Liver (tissue), 8 donors: ENCODE measurements at regions not wholly inside any gene's neighbourhood (a gene's known extent, or its start where the extent isn't known, plus 50 kb on each side); places are given as distances from the start of the nearest gene placed in this dataset.

ENCODE experiments used
- DNase-seq: peaks from one replicate; pipeline ENCODE4 v3.0.0-alpha.2; 2017; ENCODE audit warnings: low spot score
- H3K27ac ChIP-seq, 2 donors: one replicate each; pipeline ENCODE4 v1.7.0; 2013; ENCODE audit warnings: inconsistent platforms in 2 of 2, low read length in 2 of 2, control low read depth in 1 of 2, low read depth in 1 of 2, mild to moderate bottlenecking in 1 of 2
- H3K27me3 ChIP-seq, 4 donors: one replicate each; pipeline versions ENCODE4 v1.6.1 to v1.7.0; 2013; ENCODE audit warnings: low read length in 3 of 4, inconsistent platforms in 1 of 4, mild to moderate bottlenecking in 1 of 4, moderate library complexity in 1 of 4; ENCODE audit not compliant: control insufficient read depth in 4 of 4, insufficient read depth in 4 of 4
- H3K36me3 ChIP-seq, 4 donors: one replicate each; pipeline versions ENCODE4 v1.6.1 to v1.7.0; 2013; ENCODE audit warnings: low read length in 3 of 4, mild to moderate bottlenecking in 3 of 4, low read depth in 1 of 4, moderate library complexity in 1 of 4; ENCODE audit not compliant: control insufficient read depth in 4 of 4, insufficient read depth in 3 of 4
- H3K4me1 ChIP-seq, 4 donors: one replicate each; pipeline versions ENCODE4 v1.6.1 to v1.7.0; 2013; ENCODE audit warnings: low read length in 3 of 4, mild to moderate bottlenecking in 3 of 4, moderate library complexity in 1 of 4; ENCODE audit not compliant: control insufficient read depth in 4 of 4, insufficient read depth in 4 of 4
- H3K4me3 ChIP-seq, 3 donors: one replicate each; pipeline versions ENCODE4 v1.6.1 to v1.7.0; 2013; ENCODE audit warnings: low read length in 3 of 3, control low read depth in 1 of 3, low read depth in 1 of 3, mild to moderate bottlenecking in 1 of 3
- H3K9ac ChIP-seq, 2 donors: one replicate each; pipeline ENCODE4 v1.7.0; 2013; ENCODE audit warnings: low read length in 2 of 2, mild to moderate bottlenecking in 2 of 2, moderate library complexity in 2 of 2, control low read depth in 1 of 2, low read depth in 1 of 2
- H3K9me3 ChIP-seq, 4 donors: one replicate each; pipeline versions ENCODE4 v1.6.1 to v1.7.0; 2013; ENCODE audit warnings: low read length in 3 of 4; ENCODE audit not compliant: control insufficient read depth in 4 of 4
- EGR1 ChIP-seq, 2 donors: IDR thresholded peaks; 2 replicates each; pipeline ENCODE4 v1.6.1; 2016 to 2018; ENCODE audit warnings: antibody characterized with exemption in 2 of 2, low read depth in 2 of 2
- FOXA1 ChIP-seq: IDR thresholded peaks from 2 replicates; pipeline ENCODE4 v1.6.1; 2016; ENCODE audit warnings: antibody characterized with exemption
- FOXA2 ChIP-seq: IDR thresholded peaks from 2 replicates; pipeline ENCODE4 v1.6.1; 2016; ENCODE audit warnings: antibody characterized with exemption
- GABPA ChIP-seq, 2 donors: IDR thresholded peaks in 1 of 2; conservative IDR thresholded peaks in 1 of 2; 2 replicates each; pipeline ENCODE4 v1.6.1; 2016; ENCODE audit warnings: antibody characterized with exemption in 2 of 2, mild to moderate bottlenecking in 1 of 2, moderate library complexity in 1 of 2
- HNF4G ChIP-seq: IDR thresholded peaks from 2 replicates; pipeline ENCODE4 v1.6.1; 2016; ENCODE audit warnings: antibody characterized with exemption
- JUND ChIP-seq, 2 donors: IDR thresholded peaks; 2 replicates each; pipeline ENCODE4 v1.6.1; 2016; ENCODE audit warnings: antibody characterized with exemption in 2 of 2
- MAX ChIP-seq: IDR thresholded peaks from 2 replicates; pipeline ENCODE4 v1.6.1; 2016; ENCODE audit warnings: antibody characterized with exemption
- RAD21 ChIP-seq, 2 donors: IDR thresholded peaks; 2 replicates each; pipeline ENCODE4 v1.6.1; 2016; ENCODE audit warnings: antibody characterized with exemption in 2 of 2, mild to moderate bottlenecking in 2 of 2
- REST ChIP-seq: IDR thresholded peaks from 2 replicates; pipeline ENCODE4 v1.6.1; 2016; ENCODE audit warnings: antibody characterized with exemption, mild to moderate bottlenecking
- RXRA ChIP-seq, 2 donors: IDR thresholded peaks; 2 replicates each; pipeline ENCODE4 v1.6.1; 2017 to 2018; ENCODE audit warnings: antibody characterized with exemption in 2 of 2, mild to moderate bottlenecking in 1 of 2
- SP1 ChIP-seq: IDR thresholded peaks from 2 replicates; pipeline ENCODE4 v1.6.1; 2018; ENCODE audit warnings: antibody characterized with exemption, mild to moderate bottlenecking
- TAF1 ChIP-seq: conservative IDR thresholded peaks from 2 replicates; pipeline ENCODE4 v1.6.1; 2016; ENCODE audit warnings: antibody characterized with exemption, mild to moderate bottlenecking
- YY1 ChIP-seq: IDR thresholded peaks from 2 replicates; pipeline ENCODE4 v1.6.1; 2016; ENCODE audit warnings: antibody characterized with exemption, mild to moderate bottlenecking
- WGBS: extraction: QIAGEN DNeasy Blood & Tissue Kit; methylation state at CpG from one replicate; pipeline ENCODE4 v1.1.7; 2013; 5-methylcytosine and 5-hydroxymethylcytosine counted together
- TF ChIP-seq, protein P1 (sequence below): IDR thresholded peaks from 2 replicates; pipeline ENCODE4 v1.6.1; 2016; ENCODE audit warnings: antibody characterized with exemption
- TF ChIP-seq, protein P2 (sequence below): fragments of 150-350 bp; IDR thresholded peaks from 2 replicates; pipeline ENCODE4 v1.5.1; 2017; ENCODE audit warnings: improper control_type of control experiment, low read depth, low read length; ENCODE audit not compliant: missing input control
- TF ChIP-seq, protein P3 (sequence below): IDR thresholded peaks from 2 replicates; pipeline ENCODE4 v1.6.1; 2016; ENCODE audit warnings: antibody characterized with exemption
- donor health status: healthy.
- donor health status: healthy.
- donor health status: healthy.
- donor health status: healthy.
- donor health status: healthy.

DNA sequence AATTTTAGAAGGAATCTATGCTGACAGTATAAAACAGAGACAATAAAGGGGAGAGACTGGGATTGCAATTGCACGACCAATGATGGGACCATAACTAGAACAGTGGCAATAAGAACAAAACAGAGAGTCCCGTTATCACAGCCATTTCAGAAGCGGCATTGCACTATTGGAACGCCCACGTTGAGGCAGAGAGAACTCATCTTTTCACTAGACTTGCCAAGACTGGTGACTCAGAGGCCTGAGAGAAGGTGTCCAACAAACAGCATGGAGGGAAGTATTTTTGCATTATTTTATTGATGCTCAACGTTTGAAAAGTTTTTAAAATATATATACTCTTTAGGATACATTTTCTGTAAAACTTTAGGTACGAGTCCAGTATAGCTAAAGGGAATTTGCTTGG is 737.7 kb downstream of the TLE1 start:
- TF ChIP-seq REST = no peak
- TF ChIP-seq, protein P1, sequence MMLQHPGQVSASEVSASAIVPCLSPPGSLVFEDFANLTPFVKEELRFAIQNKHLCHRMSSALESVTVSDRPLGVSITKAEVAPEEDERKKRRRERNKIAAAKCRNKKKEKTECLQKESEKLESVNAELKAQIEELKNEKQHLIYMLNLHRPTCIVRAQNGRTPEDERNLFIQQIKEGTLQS = no peak
- no peak for TF ChIP-seq FOXA2
- no peak for TF ChIP-seq HNF4G
- no peak for TF ChIP-seq RXRA (IDR thresholded peaks at IDR 0.05)
- no peak for TF ChIP-seq EGR1 (IDR thresholded peaks at IDR 0.05; ENCODE audit: low read depth in 2 of 2)
- no peak for TF ChIP-seq FOXA1
- TF ChIP-seq YY1 = no peak
- no peak for TF ChIP-seq MAX
- H3K9me3 ChIP-seq = no peaks in the 10 kb centered on the region
- H3K36me3 ChIP-seq = no peaks in the 10 kb centered on the region
- DNase-seq = no peak
- no peak overlapping the region for H3K27ac ChIP-seq
- H3K9ac ChIP-seq = no peak overlapping the region
- H3K4me3 ChIP-seq = no peak overlapping the region
- H3K27me3 ChIP-seq = no peaks in the 10 kb centered on the region
- 82% methylated on average over 7 of the region's 7 CpGs for WGBS
- no peaks in the 10 kb centered on the region for H3K4me1 ChIP-seq

DNA sequence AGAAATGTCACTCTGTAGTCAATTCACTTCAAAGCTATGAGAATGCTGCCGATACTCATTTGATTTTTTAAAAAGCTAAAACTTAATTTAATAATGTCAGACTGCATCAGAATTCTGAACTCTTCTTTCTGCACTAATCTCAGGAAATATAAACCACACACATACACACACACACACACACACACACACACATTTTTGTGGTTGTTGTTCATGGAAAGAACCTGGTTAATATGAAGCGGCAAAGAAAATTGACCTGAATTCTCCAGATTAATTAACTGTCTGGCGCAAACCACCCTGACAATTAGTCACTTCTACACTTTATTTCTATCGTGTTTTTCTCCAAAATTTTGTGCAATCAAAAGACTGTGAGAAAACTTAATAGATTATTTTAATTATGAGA is 740.5 kb downstream of the TLE1 start:
- 91% methylated on average over 4 of the region's 4 CpGs for WGBS
- Histone ChIP-seq H3K36me3 (no peaks in the 10 kb centered on the region), H3K9ac (no peak overlapping the region), H3K9me3 (no peaks in the 10 kb centered on the region), H3K27me3 (no peaks in the 10 kb centered on the region), H3K27ac (no peak overlapping the region), H3K4me3 (no peak overlapping the region), H3K4me1 (no peaks in the 10 kb centered on the region)
- TF ChIP-seq, protein P2, sequence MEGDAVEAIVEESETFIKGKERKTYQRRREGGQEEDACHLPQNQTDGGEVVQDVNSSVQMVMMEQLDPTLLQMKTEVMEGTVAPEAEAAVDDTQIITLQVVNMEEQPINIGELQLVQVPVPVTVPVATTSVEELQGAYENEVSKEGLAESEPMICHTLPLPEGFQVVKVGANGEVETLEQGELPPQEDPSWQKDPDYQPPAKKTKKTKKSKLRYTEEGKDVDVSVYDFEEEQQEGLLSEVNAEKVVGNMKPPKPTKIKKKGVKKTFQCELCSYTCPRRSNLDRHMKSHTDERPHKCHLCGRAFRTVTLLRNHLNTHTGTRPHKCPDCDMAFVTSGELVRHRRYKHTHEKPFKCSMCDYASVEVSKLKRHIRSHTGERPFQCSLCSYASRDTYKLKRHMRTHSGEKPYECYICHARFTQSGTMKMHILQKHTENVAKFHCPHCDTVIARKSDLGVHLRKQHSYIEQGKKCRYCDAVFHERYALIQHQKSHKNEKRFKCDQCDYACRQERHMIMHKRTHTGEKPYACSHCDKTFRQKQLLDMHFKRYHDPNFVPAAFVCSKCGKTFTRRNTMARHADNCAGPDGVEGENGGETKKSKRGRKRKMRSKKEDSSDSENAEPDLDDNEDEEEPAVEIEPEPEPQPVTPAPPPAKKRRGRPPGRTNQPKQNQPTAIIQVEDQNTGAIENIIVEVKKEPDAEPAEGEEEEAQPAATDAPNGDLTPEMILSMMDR = no peak
- TF ChIP-seq FOXA2 (no peak), SP1 (no peak), RAD21 (IDR thresholded peaks at IDR 0.05) (no peak), TAF1 (no peak), GABPA (IDR thresholded peaks at IDR 0.05 in 1 of 2, conservative IDR thresholded peaks at IDR 0.05 in 1 of 2) (no peak), JUND (IDR thresholded peaks at IDR 0.05) (no peak)
- TF ChIP-seq, protein P3, sequence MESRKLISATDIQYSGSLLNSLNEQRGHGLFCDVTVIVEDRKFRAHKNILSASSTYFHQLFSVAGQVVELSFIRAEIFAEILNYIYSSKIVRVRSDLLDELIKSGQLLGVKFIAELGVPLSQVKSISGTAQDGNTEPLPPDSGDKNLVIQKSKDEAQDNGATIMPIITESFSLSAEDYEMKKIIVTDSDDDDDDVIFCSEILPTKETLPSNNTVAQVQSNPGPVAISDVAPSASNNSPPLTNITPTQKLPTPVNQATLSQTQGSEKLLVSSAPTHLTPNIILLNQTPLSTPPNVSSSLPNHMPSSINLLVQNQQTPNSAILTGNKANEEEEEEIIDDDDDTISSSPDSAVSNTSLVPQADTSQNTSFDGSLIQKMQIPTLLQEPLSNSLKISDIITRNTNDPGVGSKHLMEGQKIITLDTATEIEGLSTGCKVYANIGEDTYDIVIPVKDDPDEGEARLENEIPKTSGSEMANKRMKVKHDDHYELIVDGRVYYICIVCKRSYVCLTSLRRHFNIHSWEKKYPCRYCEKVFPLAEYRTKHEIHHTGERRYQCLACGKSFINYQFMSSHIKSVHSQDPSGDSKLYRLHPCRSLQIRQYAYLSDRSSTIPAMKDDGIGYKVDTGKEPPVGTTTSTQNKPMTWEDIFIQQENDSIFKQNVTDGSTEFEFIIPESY = no peak
- DNase-seq = no peak
